Mammary epithelial cell (primary cell): ENCODE measurements at regions not wholly inside any gene's neighbourhood (a gene's known extent, or its start where the extent isn't known, plus 50 kb on each side); places are given as distances from the start of the nearest gene placed in this dataset.

ENCODE experiments used
- CTCF ChIP-seq, 2 donors: IDR thresholded peaks in 1 of 2; conservative IDR thresholded peaks in 1 of 2; 2 replicates each; pipeline ENCODE4 v1.5.1; 2011 to 2012; ENCODE audit warnings: inconsistent platforms in 2 of 2, low read length in 2 of 2, mild to moderate bottlenecking in 2 of 2, control low read depth in 1 of 2, low read depth in 1 of 2; ENCODE audit not compliant: insufficient read depth in 1 of 2; ENCODE audit errors: extremely low read depth in 1 of 2
- EZH2 ChIP-seq: IDR thresholded peaks from 2 replicates; pipeline ENCODE4 v1.6.1; 2012; ENCODE audit warnings: low read length, inconsistent platforms, borderline replicate concordance

- no peak for TF ChIP-seq CTCF (conservative IDR thresholded peaks at IDR 0.05 in 1 of 2, IDR thresholded peaks at IDR 0.05 in 1 of 2; ENCODE audit: extremely low read depth in 1 of 2, insufficient read depth in 1 of 2, low read depth in 1 of 2, low read length in 2 of 2)
- no peak for TF ChIP-seq EZH2
Observed at GRCh38 chr2:13578547-13578946, 861.8 kb downstream of the TRIB2 start.
